WTC11 (cell line): ENCODE measurements at regions not wholly inside any gene's neighbourhood (a gene's known extent, or its start where the extent isn't known, plus 50 kb on each side); places are given as distances from the start of the nearest gene placed in this dataset.

Experiments
- CBFB ChIP-seq: sonication (generic); formaldehyde crosslinking; IDR thresholded peaks from 2 replicates; pipeline ENCODE4 v1.8.1; 2022; ENCODE audit warnings: mild to moderate bottlenecking, low read depth, missing genetic modification reagents
- ESRRA ChIP-seq: sonication (generic); formaldehyde crosslinking; IDR thresholded peaks from 2 replicates; pipeline ENCODE4 v1.8.1; 2022; ENCODE audit warnings: mild to moderate bottlenecking, missing genetic modification reagents, borderline replicate concordance
- ETV6 ChIP-seq: sonication (generic); formaldehyde crosslinking; IDR thresholded peaks from 2 replicates; pipeline ENCODE4 v1.8.1; 2022; ENCODE audit warnings: mild to moderate bottlenecking, missing genetic modification reagents
- NR2C2 ChIP-seq: sonication (generic); formaldehyde crosslinking; IDR thresholded peaks from 2 replicates; pipeline ENCODE4 v1.8.0; 2022; ENCODE audit warnings: mild to moderate bottlenecking, missing genetic modification reagents
- SMAD3 ChIP-seq: sonication (generic); formaldehyde crosslinking; IDR thresholded peaks from 2 replicates; pipeline ENCODE4 v1.8.0; 2022; ENCODE audit warnings: missing genetic modification reagents, mild to moderate bottlenecking, borderline replicate concordance
- SP1 ChIP-seq: sonication (generic); formaldehyde crosslinking; conservative IDR thresholded peaks from 2 replicates; pipeline ENCODE4 v1.8.1; 2022; ENCODE audit warnings: missing genetic modification reagents
- ZNF317 ChIP-seq: sonication (generic); formaldehyde crosslinking; IDR thresholded peaks from 2 replicates; pipeline ENCODE4 v1.8.1; 2023; ENCODE audit warnings: low read depth, mild to moderate bottlenecking, moderate library complexity, missing genetic modification reagents, borderline replicate concordance
- ZNF416 ChIP-seq: fragments of 250-450 bp; sonication (Bioruptor Pico); IDR thresholded peaks from 2 replicates; pipeline ENCODE4 v1.9.0; 2021; ENCODE audit warnings: mild to moderate bottlenecking, inconsistent platforms
- TF ChIP-seq, protein P1 (sequence below): fragments of 200-600 bp; IDR thresholded peaks from 2 replicates; pipeline ENCODE4 v1.8.0; 2022; ENCODE audit warnings: antibody characterized with exemption
- TF ChIP-seq, protein P2 (sequence below): sonication (generic); formaldehyde crosslinking; IDR thresholded peaks from 2 replicates; pipeline ENCODE4 v1.8.0; 2022; ENCODE audit warnings: mild to moderate bottlenecking, missing genetic modification reagents

DNA sequence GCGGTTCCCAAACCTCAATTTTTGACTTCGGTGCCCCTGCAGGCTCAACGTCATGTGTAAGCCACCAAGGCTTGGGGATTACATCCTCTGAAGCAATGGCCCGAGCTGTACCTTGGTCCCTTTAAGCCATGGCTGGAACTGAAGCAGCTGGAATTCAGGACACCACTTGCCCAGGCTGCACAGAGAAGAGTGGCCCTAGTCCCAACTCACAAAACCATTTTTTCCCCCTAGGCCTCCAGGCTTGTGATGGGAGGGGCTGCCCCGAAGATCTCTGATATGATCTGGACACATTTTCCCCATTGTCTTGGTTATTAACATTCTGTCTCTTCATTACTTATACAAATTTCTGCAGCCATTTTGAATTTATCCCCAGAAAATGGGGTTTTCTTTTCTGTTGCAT, 233.3 kb upstream of the ADGRL4 start:
- TF ChIP-seq, protein P1, sequence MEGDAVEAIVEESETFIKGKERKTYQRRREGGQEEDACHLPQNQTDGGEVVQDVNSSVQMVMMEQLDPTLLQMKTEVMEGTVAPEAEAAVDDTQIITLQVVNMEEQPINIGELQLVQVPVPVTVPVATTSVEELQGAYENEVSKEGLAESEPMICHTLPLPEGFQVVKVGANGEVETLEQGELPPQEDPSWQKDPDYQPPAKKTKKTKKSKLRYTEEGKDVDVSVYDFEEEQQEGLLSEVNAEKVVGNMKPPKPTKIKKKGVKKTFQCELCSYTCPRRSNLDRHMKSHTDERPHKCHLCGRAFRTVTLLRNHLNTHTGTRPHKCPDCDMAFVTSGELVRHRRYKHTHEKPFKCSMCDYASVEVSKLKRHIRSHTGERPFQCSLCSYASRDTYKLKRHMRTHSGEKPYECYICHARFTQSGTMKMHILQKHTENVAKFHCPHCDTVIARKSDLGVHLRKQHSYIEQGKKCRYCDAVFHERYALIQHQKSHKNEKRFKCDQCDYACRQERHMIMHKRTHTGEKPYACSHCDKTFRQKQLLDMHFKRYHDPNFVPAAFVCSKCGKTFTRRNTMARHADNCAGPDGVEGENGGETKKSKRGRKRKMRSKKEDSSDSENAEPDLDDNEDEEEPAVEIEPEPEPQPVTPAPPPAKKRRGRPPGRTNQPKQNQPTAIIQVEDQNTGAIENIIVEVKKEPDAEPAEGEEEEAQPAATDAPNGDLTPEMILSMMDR = no peak
- TF ChIP-seq ETV6 (CRISPR knock-in tag) (no peak), SMAD3 (CRISPR knock-in tag) (no peak), ZNF317 (CRISPR knock-in tag) (no peak), CBFB (CRISPR knock-in tag) (no peak), NR2C2 (CRISPR knock-in tag) (no peak), SP1 (CRISPR knock-in tag) (no peak), ZNF416 (CRISPR knock-in tag) (no peak), ESRRA (CRISPR knock-in tag) (no peak)
- TF ChIP-seq, protein P2, sequence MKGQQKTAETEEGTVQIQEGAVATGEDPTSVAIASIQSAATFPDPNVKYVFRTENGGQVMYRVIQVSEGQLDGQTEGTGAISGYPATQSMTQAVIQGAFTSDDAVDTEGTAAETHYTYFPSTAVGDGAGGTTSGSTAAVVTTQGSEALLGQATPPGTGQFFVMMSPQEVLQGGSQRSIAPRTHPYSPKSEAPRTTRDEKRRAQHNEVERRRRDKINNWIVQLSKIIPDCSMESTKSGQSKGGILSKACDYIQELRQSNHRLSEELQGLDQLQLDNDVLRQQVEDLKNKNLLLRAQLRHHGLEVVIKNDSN (CRISPR knock-in tag) = no peak
